ENCODE measurements at regions not wholly inside any gene's neighbourhood (a gene's known extent, or its start where the extent isn't known, plus 50 kb on each side); places are given as distances from the start of the nearest gene placed in this dataset.

- Histone ChIP-seq H4K20me1 (ENCODE audit: control insufficient read depth, insufficient read depth, low read depth, low read length) (no peaks in the 10 kb centered on the region), H3K4me1 (ENCODE audit: control insufficient read depth, low read length) (no peaks in the 10 kb centered on the region), H3K79me2 (ENCODE audit: control insufficient read depth, low read length) (no peaks in the 10 kb centered on the region), H3K4me2 (ENCODE audit: low read length) (no peak overlapping the region), H3K9me3 (ENCODE audit: control insufficient read depth, insufficient read depth, low read length) (no peaks in the 10 kb centered on the region), H3F3A (ENCODE audit: control insufficient read depth, insufficient read depth) (no peaks in the 10 kb centered on the region), H3K27ac (ENCODE audit: low read depth, low read length) (no peak overlapping the region), H3K36me3 (ENCODE audit: control insufficient read depth, low read length) (no peaks in the 10 kb centered on the region), H3K27me3 (ENCODE audit: control insufficient read depth, low read length) (no peaks in the 10 kb centered on the region), H3K9me2 (replicated peaks; ENCODE audit: control insufficient read depth, low read length) (no peaks in the 10 kb centered on the region), H3K4me3 (ENCODE audit: low read length) (no peak overlapping the region)
- TF ChIP-seq CTCF (IDR thresholded peaks at IDR 0.05; ENCODE audit: low read depth, low read length, poor library complexity, severe bottlenecking) (no peak), EZH2phosphoT487 (IDR thresholded peaks at IDR 0.05; ENCODE audit: borderline replicate concordance, low read length) (no peak)
Measured at GRCh38 chr2:208854717-208855116, 448.1 kb downstream of the PTH2R start.

DNA sequence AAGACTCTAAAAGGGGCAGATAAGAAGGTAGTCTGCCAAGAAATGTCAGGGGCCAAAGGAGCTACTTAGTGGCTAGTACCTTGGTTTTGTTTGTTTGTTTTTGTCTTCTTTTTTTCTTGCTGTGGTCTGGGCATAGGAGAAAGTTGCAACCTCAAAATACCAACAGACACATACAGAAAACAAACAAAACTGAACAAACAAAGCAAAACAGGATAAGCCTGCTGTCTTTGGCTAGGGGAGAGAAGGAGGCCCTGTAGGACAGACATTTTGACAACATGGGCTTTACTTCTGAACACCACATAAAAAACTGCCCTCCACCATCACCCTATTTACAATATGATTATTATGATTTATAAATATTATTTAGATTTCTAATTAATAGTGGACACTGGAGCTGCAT is 460.8 kb downstream of the PTH2R start:
- Histone ChIP-seq H3K4me2 (ENCODE audit: low read length) (no peak overlapping the region), H3K36me3 (ENCODE audit: control insufficient read depth, low read length) (no peaks in the 10 kb centered on the region), H3K4me1 (ENCODE audit: control insufficient read depth, low read length) (no peaks in the 10 kb centered on the region), H3F3A (ENCODE audit: control insufficient read depth, insufficient read depth) (no peaks in the 10 kb centered on the region), H3K9me3 (ENCODE audit: control insufficient read depth, insufficient read depth, low read length) (no peaks in the 10 kb centered on the region), H3K9me2 (replicated peaks; ENCODE audit: control insufficient read depth, low read length) (no peaks in the 10 kb centered on the region), H4K20me1 (ENCODE audit: control insufficient read depth, insufficient read depth, low read depth, low read length) (no peaks in the 10 kb centered on the region), H3K79me2 (ENCODE audit: control insufficient read depth, low read length) (no peaks in the 10 kb centered on the region), H3K27me3 (ENCODE audit: control insufficient read depth, low read length) (no peaks in the 10 kb centered on the region), H3K27ac (ENCODE audit: low read depth, low read length) (no peak overlapping the region), H3K4me3 (ENCODE audit: low read length) (no peak overlapping the region)
- TF ChIP-seq CTCF (IDR thresholded peaks at IDR 0.05; ENCODE audit: low read depth, low read length, poor library complexity, severe bottlenecking) = no peak
- no peak for TF ChIP-seq EZH2phosphoT487 (IDR thresholded peaks at IDR 0.05; ENCODE audit: borderline replicate concordance, low read length)

DNA sequence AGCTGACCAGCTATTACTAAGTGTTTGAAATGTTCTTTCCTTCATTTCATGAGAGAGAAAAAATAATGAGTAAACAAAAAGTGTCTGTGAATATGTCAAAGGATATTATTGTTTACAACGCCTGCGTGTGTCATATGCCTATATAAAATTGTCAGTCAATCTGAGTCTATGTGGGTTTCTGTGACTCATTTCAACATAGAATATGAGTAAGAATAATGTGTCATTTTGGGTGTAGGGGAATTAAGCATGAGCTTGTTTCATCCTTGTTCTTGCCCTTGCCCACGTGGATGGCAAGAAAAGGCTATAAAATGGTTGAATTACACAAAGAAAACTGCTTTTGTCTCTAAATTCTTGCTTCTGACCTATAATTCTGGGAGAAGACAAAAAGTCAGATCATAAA is 466.0 kb downstream of the PTH2R start:
- Histone ChIP-seq H3K4me1 (ENCODE audit: control insufficient read depth, low read length) (no peaks in the 10 kb centered on the region), H3K9me2 (replicated peaks; ENCODE audit: control insufficient read depth, low read length) (no peaks in the 10 kb centered on the region), H3F3A (ENCODE audit: control insufficient read depth, insufficient read depth) (no peaks in the 10 kb centered on the region), H3K4me3 (ENCODE audit: low read length) (no peak overlapping the region), H3K4me2 (ENCODE audit: low read length) (no peak overlapping the region), H3K9me3 (ENCODE audit: control insufficient read depth, insufficient read depth, low read length) (no peaks in the 10 kb centered on the region), H3K27ac (ENCODE audit: low read depth, low read length) (no peak overlapping the region), H3K79me2 (ENCODE audit: control insufficient read depth, low read length) (no peaks in the 10 kb centered on the region), H4K20me1 (ENCODE audit: control insufficient read depth, insufficient read depth, low read depth, low read length) (no peaks in the 10 kb centered on the region), H3K36me3 (ENCODE audit: control insufficient read depth, low read length) (no peaks in the 10 kb centered on the region), H3K27me3 (ENCODE audit: control insufficient read depth, low read length) (no peaks in the 10 kb centered on the region)
- no peak for TF ChIP-seq CTCF (IDR thresholded peaks at IDR 0.05; ENCODE audit: low read depth, low read length, poor library complexity, severe bottlenecking)
- TF ChIP-seq EZH2phosphoT487 (IDR thresholded peaks at IDR 0.05; ENCODE audit: borderline replicate concordance, low read length) = no peak

- TF ChIP-seq EZH2phosphoT487 (IDR thresholded peaks at IDR 0.05; ENCODE audit: borderline replicate concordance, low read length) (no peak), CTCF (IDR thresholded peaks at IDR 0.05; ENCODE audit: low read depth, low read length, poor library complexity, severe bottlenecking) (no peak)
Measured at GRCh38 chr2:208879666-208880065, 473.1 kb downstream of the PTH2R start.

More at GRCh38 chr2:208879666-208880065, 473.1 kb downstream of the PTH2R start:
- no peaks in the 10 kb centered on the region for H4K20me1 ChIP-seq (ENCODE audit: control insufficient read depth, insufficient read depth, low read depth, low read length)
- H3K27me3 ChIP-seq (ENCODE audit: control insufficient read depth, low read length) = no peaks in the 10 kb centered on the region
- H3K79me2 ChIP-seq (ENCODE audit: control insufficient read depth, low read length) = no peaks in the 10 kb centered on the region
- no peak overlapping the region for H3K27ac ChIP-seq (ENCODE audit: low read depth, low read length)
- H3F3A ChIP-seq (ENCODE audit: control insufficient read depth, insufficient read depth) = no peaks in the 10 kb centered on the region
- H3K9me3 ChIP-seq (ENCODE audit: control insufficient read depth, insufficient read depth, low read length) = no peaks in the 10 kb centered on the region
- no peaks in the 10 kb centered on the region for H3K9me2 ChIP-seq (replicated peaks; ENCODE audit: control insufficient read depth, low read length)
- no peak overlapping the region for H3K4me3 ChIP-seq (ENCODE audit: low read length)
- no peaks in the 10 kb centered on the region for H3K4me1 ChIP-seq (ENCODE audit: control insufficient read depth, low read length)
- no peaks in the 10 kb centered on the region for H3K36me3 ChIP-seq (ENCODE audit: control insufficient read depth, low read length)
- no peak overlapping the region for H3K4me2 ChIP-seq (ENCODE audit: low read length)
